ENCODE measurements at regions not wholly inside any gene's neighbourhood (a gene's known extent, or its start where the extent isn't known, plus 50 kb on each side); places are given as distances from the start of the nearest gene placed in this dataset.

DNA sequence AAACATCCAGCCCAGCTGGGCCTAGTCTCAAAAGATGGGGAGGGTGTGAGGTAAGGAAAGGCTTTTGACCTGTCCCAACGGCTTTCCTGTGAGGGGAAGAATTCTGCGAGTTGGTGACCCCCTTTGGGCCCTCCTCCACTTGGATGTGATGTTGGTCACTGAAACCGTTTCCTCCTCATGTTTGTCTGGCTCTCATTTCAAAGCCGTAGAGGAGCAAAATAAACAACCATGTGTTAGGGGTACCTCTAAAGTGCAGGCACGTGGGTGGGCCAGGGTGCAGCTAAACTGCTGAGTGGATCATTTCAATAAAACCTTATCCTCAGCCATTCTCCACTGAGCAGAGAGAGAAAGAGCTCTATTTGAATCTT lies 84.3 kb upstream of the MELK start:
- TF ChIP-seq, protein P1, sequence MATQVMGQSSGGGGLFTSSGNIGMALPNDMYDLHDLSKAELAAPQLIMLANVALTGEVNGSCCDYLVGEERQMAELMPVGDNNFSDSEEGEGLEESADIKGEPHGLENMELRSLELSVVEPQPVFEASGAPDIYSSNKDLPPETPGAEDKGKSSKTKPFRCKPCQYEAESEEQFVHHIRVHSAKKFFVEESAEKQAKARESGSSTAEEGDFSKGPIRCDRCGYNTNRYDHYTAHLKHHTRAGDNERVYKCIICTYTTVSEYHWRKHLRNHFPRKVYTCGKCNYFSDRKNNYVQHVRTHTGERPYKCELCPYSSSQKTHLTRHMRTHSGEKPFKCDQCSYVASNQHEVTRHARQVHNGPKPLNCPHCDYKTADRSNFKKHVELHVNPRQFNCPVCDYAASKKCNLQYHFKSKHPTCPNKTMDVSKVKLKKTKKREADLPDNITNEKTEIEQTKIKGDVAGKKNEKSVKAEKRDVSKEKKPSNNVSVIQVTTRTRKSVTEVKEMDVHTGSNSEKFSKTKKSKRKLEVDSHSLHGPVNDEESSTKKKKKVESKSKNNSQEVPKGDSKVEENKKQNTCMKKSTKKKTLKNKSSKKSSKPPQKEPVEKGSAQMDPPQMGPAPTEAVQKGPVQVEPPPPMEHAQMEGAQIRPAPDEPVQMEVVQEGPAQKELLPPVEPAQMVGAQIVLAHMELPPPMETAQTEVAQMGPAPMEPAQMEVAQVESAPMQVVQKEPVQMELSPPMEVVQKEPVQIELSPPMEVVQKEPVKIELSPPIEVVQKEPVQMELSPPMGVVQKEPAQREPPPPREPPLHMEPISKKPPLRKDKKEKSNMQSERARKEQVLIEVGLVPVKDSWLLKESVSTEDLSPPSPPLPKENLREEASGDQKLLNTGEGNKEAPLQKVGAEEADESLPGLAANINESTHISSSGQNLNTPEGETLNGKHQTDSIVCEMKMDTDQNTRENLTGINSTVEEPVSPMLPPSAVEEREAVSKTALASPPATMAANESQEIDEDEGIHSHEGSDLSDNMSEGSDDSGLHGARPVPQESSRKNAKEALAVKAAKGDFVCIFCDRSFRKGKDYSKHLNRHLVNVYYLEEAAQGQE (IDR thresholded peaks at IDR 0.05; ENCODE audit: insufficient read depth in 1 of 2, low read depth in 2 of 2, low read length in 2 of 2) = no peak
- no peak for TF ChIP-seq SIN3A (IDR thresholded peaks at IDR 0.05; ENCODE audit: borderline replicate concordance, insufficient read depth, low read length)
- TF ChIP-seq FOXP2 (optimal IDR thresholded peaks at IDR 0.05; ENCODE audit: borderline replicate concordance, extremely low read depth, extremely low read length, insufficient read depth) = no peak
- TF ChIP-seq POLR2AphosphoS5 (IDR thresholded peaks at IDR 0.05; ENCODE audit: low read depth, low read length) = no peak
- no peak for TF ChIP-seq TAF1 (IDR thresholded peaks at IDR 0.05; ENCODE audit: borderline replicate concordance, insufficient read depth, low read length)

DNA sequence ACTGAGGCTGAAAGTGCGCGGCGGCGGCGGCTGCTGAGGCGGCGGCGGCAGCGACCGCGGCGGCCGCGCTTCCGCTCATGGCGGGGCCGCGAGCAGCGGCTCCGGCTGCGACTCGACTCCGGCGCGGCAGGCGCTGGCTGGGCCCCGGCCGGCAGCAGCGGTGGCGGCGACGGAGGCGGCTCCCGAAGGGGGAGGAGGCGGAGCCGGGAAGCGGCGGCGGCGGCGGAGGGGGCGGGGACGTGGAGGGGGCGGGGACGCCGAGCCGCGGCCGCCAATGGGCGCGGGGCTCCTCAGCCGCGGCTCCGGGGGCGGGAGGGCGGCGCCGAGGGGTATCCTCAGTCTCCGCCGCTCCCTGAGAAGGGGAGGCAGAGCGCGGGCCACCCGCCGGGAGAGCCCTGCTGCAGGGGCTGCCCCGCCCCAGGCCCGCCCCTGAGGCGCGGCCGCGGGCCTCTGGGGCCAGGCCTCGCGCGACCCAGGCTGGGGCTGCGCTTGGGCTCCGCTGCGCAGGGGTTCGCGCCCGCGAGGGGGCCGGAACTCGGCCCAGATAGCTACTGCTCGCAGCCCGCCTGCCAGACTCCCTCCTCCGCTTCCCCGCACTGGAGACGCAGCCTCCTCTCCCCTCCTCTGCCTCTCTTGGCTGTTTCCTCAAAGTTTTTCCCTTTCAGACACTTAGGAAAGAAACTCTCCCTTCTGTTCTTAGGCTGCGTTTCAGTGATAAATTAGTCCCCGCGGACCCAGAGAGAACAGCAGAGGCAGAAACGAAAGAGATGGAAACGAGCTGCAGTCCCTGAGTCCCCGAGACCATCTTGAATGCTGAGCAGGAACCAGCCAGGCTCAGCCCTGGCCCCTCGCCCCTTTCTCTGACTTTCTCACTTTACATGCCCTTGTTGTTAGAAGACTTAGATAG lies 85.0 kb upstream of the MELK start:
- TF ChIP-seq POLR2AphosphoS5 (IDR thresholded peaks at IDR 0.05; ENCODE audit: low read depth, low read length) = peak; percentile 74
- 0 out of 2 replicates have a peak, but pooled peaks have one; percentile 35 for TF ChIP-seq TAF1 (IDR thresholded peaks at IDR 0.05; ENCODE audit: borderline replicate concordance, insufficient read depth, low read length)
- no peak; the same call in 1 of the 2 replicates for TF ChIP-seq SIN3A (IDR thresholded peaks at IDR 0.05; ENCODE audit: borderline replicate concordance, insufficient read depth, low read length)
- TF ChIP-seq FOXP2 (optimal IDR thresholded peaks at IDR 0.05; ENCODE audit: borderline replicate concordance, extremely low read depth, extremely low read length, insufficient read depth) = peak; percentile 62
- TF ChIP-seq, protein P1 (IDR thresholded peaks at IDR 0.05; ENCODE audit: insufficient read depth in 1 of 2, low read depth in 2 of 2, low read length in 2 of 2) = no peak

DNA sequence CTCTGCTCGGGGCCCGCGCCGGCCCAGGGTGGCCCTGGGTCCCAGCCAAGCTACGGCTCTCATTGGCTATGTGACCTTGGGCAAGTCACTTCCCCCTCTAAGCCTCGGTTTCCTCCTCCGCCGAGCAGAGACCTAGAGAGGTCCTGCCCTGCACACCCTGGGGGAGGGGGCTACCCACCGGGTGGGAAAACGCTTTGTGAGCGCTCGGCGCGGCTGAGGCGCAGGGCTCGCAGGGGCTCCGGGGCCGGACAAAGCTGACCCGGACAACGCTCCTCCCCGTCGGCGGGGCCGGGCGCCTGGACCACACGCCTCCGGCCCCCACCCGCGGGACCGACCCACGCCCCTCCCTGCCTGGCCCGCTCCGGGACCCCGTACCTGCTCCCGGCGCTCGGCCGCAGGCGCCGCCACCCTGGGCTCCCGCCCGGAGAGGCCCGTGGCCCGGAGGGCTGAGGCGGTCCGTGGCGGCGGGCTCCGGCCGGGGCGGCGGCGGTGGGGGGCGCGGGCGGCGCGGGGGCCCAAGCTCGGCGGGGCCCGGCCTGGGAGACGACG lies 85.7 kb upstream of the MELK start:
- TF ChIP-seq FOXP2 (optimal IDR thresholded peaks at IDR 0.05; ENCODE audit: borderline replicate concordance, extremely low read depth, extremely low read length, insufficient read depth) (no peak), TAF1 (IDR thresholded peaks at IDR 0.05; ENCODE audit: borderline replicate concordance, insufficient read depth, low read length) (no peak), POLR2AphosphoS5 (IDR thresholded peaks at IDR 0.05; ENCODE audit: low read depth, low read length) (no peak), SIN3A (IDR thresholded peaks at IDR 0.05; ENCODE audit: borderline replicate concordance, insufficient read depth, low read length) (no peak)
- TF ChIP-seq, protein P1 (IDR thresholded peaks at IDR 0.05; ENCODE audit: insufficient read depth in 1 of 2, low read depth in 2 of 2, low read length in 2 of 2) = no peak

DNA sequence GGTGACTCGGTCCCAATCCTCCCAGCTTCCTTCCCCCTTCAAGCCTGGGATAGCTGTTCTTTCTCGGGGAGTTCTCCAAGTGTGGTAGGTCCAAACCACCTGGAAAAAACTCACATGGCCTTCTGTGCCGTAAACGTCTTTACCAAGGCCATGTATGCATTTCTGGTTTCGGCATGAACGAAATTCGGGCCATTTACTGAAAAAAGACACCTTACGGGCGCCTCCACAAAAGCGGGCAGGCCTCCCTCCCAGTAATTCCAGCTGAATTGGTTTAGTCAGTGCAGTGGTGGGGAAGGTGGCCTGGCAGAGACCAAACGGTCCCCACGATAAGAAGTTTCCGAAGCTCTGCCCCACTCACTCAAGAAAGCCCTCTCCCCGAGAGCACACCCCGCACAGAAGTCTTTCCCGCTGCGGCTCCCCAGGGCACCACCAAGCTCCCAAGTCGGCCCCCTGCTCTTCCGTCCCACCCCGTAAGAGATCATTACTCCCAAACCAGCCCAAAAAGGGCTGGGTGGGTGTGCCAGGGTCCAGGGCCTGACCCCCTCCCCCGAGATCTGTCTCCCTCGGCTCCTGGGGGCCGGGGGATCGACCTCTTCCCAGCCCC lies 86.3 kb upstream of the MELK start:
- TF ChIP-seq TAF1 (IDR thresholded peaks at IDR 0.05; ENCODE audit: borderline replicate concordance, insufficient read depth, low read length) (no peak), FOXP2 (optimal IDR thresholded peaks at IDR 0.05; ENCODE audit: borderline replicate concordance, extremely low read depth, extremely low read length, insufficient read depth) (no peak), POLR2AphosphoS5 (IDR thresholded peaks at IDR 0.05; ENCODE audit: low read depth, low read length) (no peak), SIN3A (IDR thresholded peaks at IDR 0.05; ENCODE audit: borderline replicate concordance, insufficient read depth, low read length) (no peak)

DNA sequence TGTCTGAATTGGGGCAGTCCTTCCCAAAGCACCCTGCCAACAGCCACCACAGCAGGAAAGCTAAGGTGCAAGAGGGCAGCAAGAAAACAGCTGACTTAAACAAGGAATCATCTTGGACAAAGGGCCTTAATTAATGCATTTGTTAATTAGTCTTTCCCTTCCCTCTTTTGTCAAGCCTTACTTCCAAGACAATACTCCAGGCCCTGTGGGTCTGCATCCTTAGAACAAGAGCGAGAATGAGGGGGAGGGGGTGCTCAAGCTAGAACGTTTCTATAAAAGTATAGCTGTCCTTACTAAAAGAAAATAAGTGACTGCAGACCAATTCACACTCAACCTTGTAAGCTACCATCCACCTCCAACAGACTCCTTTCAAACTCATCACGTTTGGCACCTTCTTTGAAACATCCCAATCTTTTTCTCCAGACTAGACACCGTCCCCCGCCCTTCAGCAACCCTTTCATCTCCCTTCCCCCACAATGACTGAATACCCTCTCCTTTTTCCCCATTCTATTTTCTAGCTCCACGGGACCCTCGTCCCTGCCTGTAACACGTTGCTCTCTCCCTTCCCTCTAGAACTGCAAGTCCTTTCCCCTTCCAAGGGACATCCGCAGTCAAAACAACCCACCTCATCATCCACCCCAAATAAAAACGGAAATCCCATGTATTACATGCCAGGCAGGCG lies 85.7 kb upstream of the RNF38 start:
- TF ChIP-seq TAF1 (IDR thresholded peaks at IDR 0.05; ENCODE audit: borderline replicate concordance, insufficient read depth, low read length) = no peak
- TF ChIP-seq, protein P1 (IDR thresholded peaks at IDR 0.05; ENCODE audit: insufficient read depth in 1 of 2, low read depth in 2 of 2, low read length in 2 of 2) = no peak
- TF ChIP-seq POLR2AphosphoS5 (IDR thresholded peaks at IDR 0.05; ENCODE audit: low read depth, low read length) = no peak
- TF ChIP-seq SIN3A (IDR thresholded peaks at IDR 0.05; ENCODE audit: borderline replicate concordance, insufficient read depth, low read length) = no peak
- no peak for TF ChIP-seq FOXP2 (optimal IDR thresholded peaks at IDR 0.05; ENCODE audit: borderline replicate concordance, extremely low read depth, extremely low read length, insufficient read depth)

All from PFSK-1 (cell line).